Fibroblast of the aortic adventitia (primary cell): ENCODE measurements at regions not wholly inside any gene's neighbourhood (a gene's known extent, or its start where the extent isn't known, plus 50 kb on each side); places are given as distances from the start of the nearest gene placed in this dataset.

ENCODE experiments used
- DNase-seq: peaks from one replicate; pipeline ENCODE4 v3.0.0-alpha.2; 2010; ENCODE audit warnings: low read depth
- H3K4me3 ChIP-seq: 2 replicates; pipeline ENCODE4 v1.5.1; 2011; ENCODE audit warnings: low read depth, mild to moderate bottlenecking, control low read depth, low read length, moderate library complexity
- CTCF ChIP-seq: IDR thresholded peaks from 2 replicates; pipeline ENCODE4 v1.5.1; 2011; ENCODE audit warnings: mild to moderate bottlenecking, low read length, control low read depth, inconsistent platforms; ENCODE audit not compliant: insufficient read depth

DNA sequence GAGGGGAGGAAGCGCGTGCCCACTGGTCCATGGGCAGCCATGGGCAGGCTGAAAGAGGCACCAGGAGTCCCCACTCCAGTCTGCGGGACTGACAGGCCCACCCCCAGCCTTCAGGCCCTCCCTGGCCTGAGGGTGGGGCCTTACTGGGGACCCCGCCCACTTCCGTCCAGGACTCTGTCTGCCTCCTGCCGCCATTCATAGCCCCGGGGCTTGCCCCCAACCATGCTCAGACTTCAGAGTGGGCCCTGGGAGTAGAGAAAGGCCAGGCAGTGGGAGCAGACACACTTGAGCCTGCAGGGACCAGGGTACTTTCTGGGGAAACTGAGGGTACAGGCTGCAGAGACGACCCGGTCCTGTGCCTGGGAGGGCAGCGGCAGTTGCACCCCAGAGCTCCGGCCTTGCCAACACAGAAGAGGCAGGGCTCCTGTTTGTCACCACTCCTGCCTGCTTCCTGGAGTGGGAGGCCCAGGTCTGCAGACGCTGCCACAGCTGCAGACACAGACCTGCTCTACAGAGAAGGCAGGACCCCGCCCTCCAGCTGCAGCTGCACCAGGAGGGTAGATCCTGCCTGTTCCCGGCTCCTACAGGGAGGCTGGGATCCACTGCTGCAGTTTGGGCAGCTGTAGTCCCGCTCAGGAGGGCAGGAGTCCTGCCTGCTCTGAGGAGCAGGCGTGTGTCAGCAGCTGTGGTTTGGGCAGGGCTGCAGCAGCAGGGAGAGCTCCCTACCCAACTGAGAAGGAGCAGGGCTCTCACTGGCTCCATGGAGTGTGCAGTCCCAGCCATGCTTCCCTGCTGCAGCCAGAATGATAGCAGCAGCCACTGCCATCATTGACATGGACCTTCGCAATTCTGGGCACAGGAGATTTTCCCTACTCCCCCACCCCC is 387.9 kb upstream of the ANO3 start:
- TF ChIP-seq CTCF = no peak
- no peak overlapping the region for H3K4me3 ChIP-seq
- no peak for DNase-seq

- TF ChIP-seq CTCF = no peak
- no peak for DNase-seq
- H3K4me3 ChIP-seq = no peak overlapping the region
Measured at GRCh38 chr11:25949918-25950317, 382.0 kb upstream of the ANO3 start.

GRCh38 chr11:25953006-25953405 is 378.9 kb upstream of the ANO3 start:
- DNase-seq = no peak
- no peak for TF ChIP-seq CTCF
- no peak overlapping the region for H3K4me3 ChIP-seq

- no peak for DNase-seq
- TF ChIP-seq CTCF = no peak
- no peak overlapping the region for H3K4me3 ChIP-seq
Measured at GRCh38 chr11:25958045-25958444, 373.9 kb upstream of the ANO3 start.

DNA sequence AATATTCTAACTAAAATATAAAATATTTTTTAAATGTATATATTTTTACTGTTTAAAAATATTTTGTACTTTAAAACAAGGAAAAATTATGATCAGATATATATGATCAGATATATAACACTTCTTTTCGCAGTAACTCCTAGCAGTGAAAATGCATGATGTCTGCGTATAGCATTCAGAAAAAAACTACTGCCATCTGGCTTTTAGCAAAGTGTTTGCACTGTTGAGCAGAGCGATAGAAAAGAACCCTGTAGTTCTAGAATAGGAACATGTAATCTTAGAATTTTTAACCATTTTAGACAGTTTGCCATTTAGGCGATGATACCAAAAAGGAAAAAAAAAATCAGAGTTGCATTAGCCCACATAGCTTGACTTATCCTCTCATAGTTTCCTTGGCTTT is 370.4 kb upstream of the ANO3 start:
- DNase-seq = no peak
- H3K4me3 ChIP-seq = no peak overlapping the region
- TF ChIP-seq CTCF = peak; percentile 7

GRCh38 chr11:25970726-25971508 is 361.0 kb upstream of the ANO3 start:
- no peak for DNase-seq
- no peak overlapping the region for H3K4me3 ChIP-seq
- TF ChIP-seq CTCF = peak; percentile 24
